ENCODE measurements at regions not wholly inside any gene's neighbourhood (a gene's known extent, or its start where the extent isn't known, plus 50 kb on each side); places are given as distances from the start of the nearest gene placed in this dataset.

DNA sequence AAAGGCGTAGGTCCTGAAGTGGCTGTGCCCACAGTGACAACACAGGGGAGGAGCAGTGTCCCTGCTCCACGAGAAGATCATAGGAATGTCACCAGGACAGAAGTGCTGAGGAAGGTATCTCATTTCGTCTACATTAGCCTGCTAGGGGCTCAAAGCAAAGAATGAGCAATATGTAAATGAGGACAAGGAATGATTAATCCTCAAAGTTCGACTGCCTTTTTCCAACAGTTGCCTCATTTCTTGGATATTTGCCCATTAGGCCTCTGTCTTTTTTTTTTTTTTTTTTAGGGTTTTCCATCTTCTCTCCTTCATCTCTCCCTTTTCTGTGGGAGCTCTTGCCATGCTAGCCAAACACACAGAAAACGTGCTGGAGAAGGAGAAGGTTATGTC, 105.2 kb upstream of the ARHGAP28 start:
- TF ChIP-seq GATA2 (IDR thresholded peaks at IDR 0.05; ENCODE audit: low read depth, low read length): no peak
- no peak for TF ChIP-seq GATA3 (IDR thresholded peaks at IDR 0.05; ENCODE audit: low read depth, low read length)
